H9 (cell line): ENCODE measurements at regions not wholly inside any gene's neighbourhood (a gene's known extent, or its start where the extent isn't known, plus 50 kb on each side); places are given as distances from the start of the nearest gene placed in this dataset.

Experiments used
- DNase-seq: peaks from one replicate; pipeline ENCODE4 v3.0.0-alpha.2; 2017
- H2AFZ ChIP-seq: one replicate; pipeline ENCODE4 v1.6.1; 2013; ENCODE audit warnings: mild to moderate bottlenecking, low read length, control low read depth, moderate library complexity
- H2AK5ac ChIP-seq: 2 replicates; pipeline ENCODE4 v1.6.1; 2013; ENCODE audit warnings: low read length, control low read depth, mixed read lengths; ENCODE audit not compliant: insufficient read length
- H2BK120ac ChIP-seq: one replicate; pipeline ENCODE4 v1.6.1; 2013; ENCODE audit warnings: low read depth, mild to moderate bottlenecking, low read length, control low read depth, inconsistent platforms; ENCODE audit not compliant: poor library complexity, severe bottlenecking
- H2BK12ac ChIP-seq: 2 replicates; pipeline ENCODE4 v1.6.1; 2013; ENCODE audit warnings: low read length, control low read depth, mixed read lengths, low read depth; ENCODE audit not compliant: insufficient read length
- H2BK15ac ChIP-seq: 2 replicates; pipeline ENCODE4 v1.6.1; 2013; ENCODE audit warnings: low read depth, low read length, control low read depth
- H2BK20ac ChIP-seq: one replicate; pipeline ENCODE4 v1.6.1; 2013; ENCODE audit warnings: low read depth, mild to moderate bottlenecking, low read length, control low read depth, inconsistent platforms; ENCODE audit not compliant: poor library complexity, severe bottlenecking
- H2BK5ac ChIP-seq: 2 replicates; pipeline ENCODE4 v1.6.1; 2013; ENCODE audit warnings: low read length, control low read depth, mixed read lengths; ENCODE audit not compliant: insufficient read length
- H3K14ac ChIP-seq: 2 replicates; pipeline ENCODE4 v1.6.1; 2013; ENCODE audit warnings: low read length, control low read depth; ENCODE audit not compliant: insufficient read depth
- H3K18ac ChIP-seq: 2 replicates; pipeline ENCODE4 v1.6.1; 2013; ENCODE audit warnings: low read depth, mild to moderate bottlenecking, mixed read lengths, low read length, control low read depth; ENCODE audit not compliant: insufficient read length
- H3K23ac ChIP-seq: 2 replicates; pipeline ENCODE4 v1.6.1; 2013; ENCODE audit warnings: low read length, control low read depth, mixed read lengths, low read depth; ENCODE audit not compliant: insufficient read length
- H3K23me2 ChIP-seq: 2 replicates; pipeline ENCODE4 v1.6.1; 2013; ENCODE audit warnings: low read depth, mild to moderate bottlenecking, mixed read lengths, low read length, control low read depth; ENCODE audit not compliant: insufficient read length, poor library complexity, severe bottlenecking
- H3K27ac ChIP-seq: 2 replicates; pipeline ENCODE4 v1.5.1; 2013; ENCODE audit warnings: low read length, control low read depth, mixed read lengths, low read depth; ENCODE audit not compliant: insufficient read length
- H3K27me3 ChIP-seq: 2 replicates; pipeline ENCODE4 v1.6.1; 2013; ENCODE audit warnings: low read length, control low read depth, inconsistent platforms; ENCODE audit not compliant: insufficient read depth
- H3K4ac ChIP-seq: 2 replicates; pipeline ENCODE4 v1.6.1; 2013; ENCODE audit warnings: low read depth, mild to moderate bottlenecking, control low read depth, inconsistent platforms, low read length, moderate library complexity
- H3K4me1 ChIP-seq: 2 replicates; pipeline ENCODE4 v1.6.1; 2013; ENCODE audit warnings: low read length, control low read depth, inconsistent platforms; ENCODE audit not compliant: insufficient read depth
- H3K4me2 ChIP-seq: 2 replicates; pipeline ENCODE4 v1.6.1; 2013; ENCODE audit warnings: low read length, control low read depth, mixed read lengths; ENCODE audit not compliant: insufficient read length, insufficient read depth
- H3K56ac ChIP-seq: 2 replicates; pipeline ENCODE4 v1.6.1; 2013; ENCODE audit warnings: low read depth, mild to moderate bottlenecking, mixed read lengths, low read length, control low read depth; ENCODE audit not compliant: insufficient read length
- H3K79me1 ChIP-seq: 2 replicates; pipeline ENCODE4 v1.6.1; 2013; ENCODE audit warnings: low read depth, mild to moderate bottlenecking, moderate library complexity, low read length, control low read depth, inconsistent platforms; ENCODE audit not compliant: insufficient read depth, poor library complexity, severe bottlenecking
- H3K79me2 ChIP-seq: 2 replicates; pipeline ENCODE4 v1.6.1; 2013; ENCODE audit warnings: low read length, control low read depth, inconsistent platforms; ENCODE audit not compliant: insufficient read depth
- H3K9ac ChIP-seq: 2 replicates; pipeline ENCODE4 v1.6.1; 2013; ENCODE audit warnings: low read length, control low read depth, mixed read lengths; ENCODE audit not compliant: insufficient read length; ENCODE audit errors: extremely low read depth
- H3K9me3 ChIP-seq: one replicate; pipeline ENCODE4 v1.6.1; 2013; ENCODE audit warnings: low read depth, low read length, inconsistent platforms; ENCODE audit not compliant: control insufficient read depth
- H3T11ph ChIP-seq: one replicate; pipeline ENCODE4 v1.6.1; 2013; ENCODE audit warnings: mild to moderate bottlenecking, low read length, control low read depth, inconsistent platforms
- H4K20me1 ChIP-seq: one replicate; pipeline ENCODE4 v1.6.1; 2013; ENCODE audit not compliant: control insufficient read depth, insufficient read length, insufficient read depth
- H4K5ac ChIP-seq: 2 replicates; pipeline ENCODE4 v1.6.1; 2013; ENCODE audit warnings: low read depth, mild to moderate bottlenecking, mixed read lengths, low read length, control low read depth; ENCODE audit not compliant: insufficient read length
- H4K8ac ChIP-seq: replicated peaks from 2 replicates; pipeline ENCODE4 v1.6.1; 2013; ENCODE audit warnings: low read length, control low read depth, mixed read lengths, low read depth; ENCODE audit not compliant: insufficient read length
- H4K91ac ChIP-seq: 2 replicates; pipeline ENCODE4 v1.6.1; 2013; ENCODE audit warnings: low read depth, mild to moderate bottlenecking, moderate library complexity, mixed read lengths, low read length, control low read depth; ENCODE audit not compliant: insufficient read length
- H3K27ac Mint-ChIP-seq, 3 experiments: 2 replicates in 2 of 3; 3 replicates in 1 of 3; pipeline ENCODE4 v1.8.0; 2020 to 2021; ENCODE audit warnings: mixed read lengths in 3 of 3, mild to moderate bottlenecking in 1 of 3, moderate library complexity in 1 of 3
- H3K27me3 Mint-ChIP-seq: 2 replicates; pipeline ENCODE4 v1.8.0; 2021; ENCODE audit warnings: low read depth, mild to moderate bottlenecking, moderate library complexity, mixed read lengths
- H3K36me3 Mint-ChIP-seq, 3 experiments: 2 replicates in 2 of 3; 3 replicates in 1 of 3; pipeline ENCODE4 v1.8.0; 2020 to 2021; ENCODE audit warnings: low read depth in 3 of 3, mixed read lengths in 3 of 3; ENCODE audit not compliant: insufficient read depth in 1 of 3
- H3K4me1 Mint-ChIP-seq, 2 experiments: 2 replicates each; pipeline ENCODE4 v1.8.0; 2020; ENCODE audit warnings: mixed read lengths in 2 of 2
- H3K4me3 Mint-ChIP-seq, 2 experiments: 2 replicates in 1 of 2; 3 replicates in 1 of 2; pipeline ENCODE4 v1.8.0; 2020 to 2021; ENCODE audit warnings: mild to moderate bottlenecking in 2 of 2, mixed read lengths in 2 of 2, moderate library complexity in 1 of 2
- H3K9me3 Mint-ChIP-seq, 2 experiments: 2 replicates in 1 of 2; 3 replicates in 1 of 2; pipeline ENCODE4 v1.8.0; 2020; ENCODE audit warnings: mild to moderate bottlenecking in 2 of 2, mixed read lengths in 2 of 2, moderate library complexity in 1 of 2
- CTCF ChIP-seq: fragments of 200-600 bp; sonication (generic); conservative IDR thresholded peaks from 3 replicates; pipeline ENCODE4 v1.8.0; 2021; ENCODE audit warnings: antibody characterized with exemption, mild to moderate bottlenecking
- WGBS: extraction: QIAGEN DNeasy Blood & Tissue Kit; methylation state at CpG from one replicate; pipeline ENCODE4 v1.1.7; 2013; ENCODE audit warnings: missing lambda C conversion rate, low lambda C conversion rate, mixed read lengths; ENCODE audit not compliant: insufficient read length; ENCODE audit errors: extremely low coverage; 5-methylcytosine and 5-hydroxymethylcytosine counted together

GRCh38 chr2:39898934-39899333, 119.9 kb upstream of the THUMPD2 start:
- H3K23me2 ChIP-seq = no peaks in the 10 kb centered on the region
- Mint-ChIP-seq H3K27ac (no peak overlapping the region), H3K27me3 (no peaks in the 10 kb centered on the region), H3K4me1 (no peaks in the 10 kb centered on the region; a peak in 1 of 4 replicates), H3K9me3 (peaks cover 16 to 17% of the 10 kb centered on the region in 2 experiments), H3K4me3 (no peak overlapping the region), H3K36me3 (peaks cover 6 to 17% (median 11%) of the 10 kb centered on the region in 3 experiments)
- no peak overlapping the region for H2BK15ac ChIP-seq
- H3K9me3 ChIP-seq = no peaks in the 10 kb centered on the region
- no peak overlapping the region for H2BK20ac ChIP-seq
- no peaks in the 10 kb centered on the region for H3K79me2 ChIP-seq
- no peaks in the 10 kb centered on the region for H3K79me1 ChIP-seq
- no peak overlapping the region for H3K4me2 ChIP-seq
- H2AK5ac ChIP-seq = no peak overlapping the region
- no peaks in the 10 kb centered on the region for H3K4me1 ChIP-seq
- H4K5ac ChIP-seq = no peak overlapping the region
- TF ChIP-seq CTCF = no peak
- no peak overlapping the region for H2AFZ ChIP-seq
- H2BK5ac ChIP-seq = no peak overlapping the region
- no peak overlapping the region for H3K4ac ChIP-seq
- no peak overlapping the region for H2BK120ac ChIP-seq
- DNase-seq = no peak
- no peak overlapping the region for H3K14ac ChIP-seq
- no peak overlapping the region for H3K27ac ChIP-seq
- H3K27me3 ChIP-seq = no peaks in the 10 kb centered on the region
- no peak overlapping the region for H3T11ph ChIP-seq
- no peak overlapping the region for H4K91ac ChIP-seq
- no peak overlapping the region for H3K18ac ChIP-seq
- WGBS = no CpG with 5 or more reads among the region's 3 CpGs
- H4K8ac ChIP-seq = no peak overlapping the region
- no peak overlapping the region for H3K56ac ChIP-seq
- H3K9ac ChIP-seq = no peak overlapping the region
- no peak overlapping the region for H3K23ac ChIP-seq
- no peaks in the 10 kb centered on the region for H4K20me1 ChIP-seq
- no peak overlapping the region for H2BK12ac ChIP-seq
